Dedifferentiated amniotic fluid mesenchymal stem cell (primary cell): ENCODE measurements at regions not wholly inside any gene's neighbourhood (a gene's known extent, or its start where the extent isn't known, plus 50 kb on each side); places are given as distances from the start of the nearest gene placed in this dataset.

Experiments
- DNase-seq: peaks from one replicate; pipeline ENCODE4 v3.0.0-alpha.2; 2016; ENCODE audit errors: extremely low spot score

DNA sequence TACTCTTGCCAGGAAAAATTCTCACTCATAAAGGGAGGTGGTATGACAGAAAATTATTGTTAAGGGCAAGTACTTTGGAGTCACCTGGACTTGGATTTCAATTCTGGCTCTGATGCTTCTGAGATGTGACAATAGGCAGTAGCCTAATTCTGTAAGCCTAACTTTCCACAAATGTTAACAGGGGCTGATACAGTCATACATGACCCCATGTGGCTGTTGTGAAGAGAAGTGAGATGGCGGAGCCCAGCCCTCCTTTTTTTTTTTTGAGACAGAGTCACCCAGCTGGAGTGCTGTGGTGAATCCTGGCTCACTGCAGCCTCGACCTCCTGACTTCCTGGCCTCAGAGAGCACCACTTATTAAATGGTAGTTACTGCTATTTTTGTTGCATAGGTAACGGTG is 54.4 kb upstream of the IRF2 start:
- no peak for DNase-seq

DNA sequence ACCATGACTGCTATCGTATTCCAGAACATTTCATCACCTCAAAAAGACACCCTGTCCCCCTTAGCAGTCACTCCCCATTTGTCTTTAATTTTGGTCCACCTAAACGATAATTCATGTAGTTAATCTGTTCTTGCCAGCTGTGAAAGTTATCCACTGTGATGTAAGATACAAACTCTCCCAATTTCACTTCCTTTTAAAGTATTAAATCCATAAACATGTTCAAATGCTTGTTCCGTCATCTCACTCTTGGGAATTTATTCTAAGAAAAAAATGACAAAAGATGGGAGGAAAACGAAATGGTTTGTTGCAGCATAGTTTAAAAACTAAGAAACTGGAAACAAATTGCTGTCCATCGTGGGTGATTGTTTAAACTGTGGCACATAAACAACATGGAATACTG is 53.7 kb upstream of the IRF2 start:
- DNase-seq = no peak

- no peak for DNase-seq
These were observed 51.9 kb upstream of the IRF2 start for GRCh38 chr4:184526228-184526627.
